Mucosa of rectum (tissue), 2 donors: ENCODE measurements at regions not wholly inside any gene's neighbourhood (a gene's known extent, or its start where the extent isn't known, plus 50 kb on each side); places are given as distances from the start of the nearest gene placed in this dataset.

Experiments used
- H3K27ac ChIP-seq, 2 donors: one replicate each; pipeline ENCODE4 v1.7.0; 2013; ENCODE audit warnings: inconsistent platforms in 2 of 2, low read depth in 2 of 2, low read length in 2 of 2
- H3K27me3 ChIP-seq, 2 donors: one replicate each; pipeline ENCODE4 v1.7.0; 2013; ENCODE audit warnings: low read length in 2 of 2; ENCODE audit not compliant: control insufficient read depth in 2 of 2, insufficient read depth in 2 of 2
- H3K36me3 ChIP-seq, 2 donors: one replicate each; pipeline ENCODE4 v1.7.0; 2013; ENCODE audit warnings: low read length in 2 of 2; ENCODE audit not compliant: control insufficient read depth in 2 of 2, insufficient read depth in 2 of 2
- H3K4me1 ChIP-seq, 2 donors: one replicate each; pipeline ENCODE4 v1.7.0; 2013; ENCODE audit warnings: low read length in 2 of 2, mild to moderate bottlenecking in 1 of 2; ENCODE audit not compliant: control insufficient read depth in 2 of 2, insufficient read depth in 2 of 2
- H3K4me3 ChIP-seq, 2 donors: one replicate each; pipeline ENCODE4 v1.7.0; 2013; ENCODE audit warnings: low read length in 2 of 2
- H3K9ac ChIP-seq, 2 donors: one replicate each; pipeline ENCODE4 v1.7.0; 2013; ENCODE audit warnings: low read length in 2 of 2, low read depth in 1 of 2, mild to moderate bottlenecking in 1 of 2
- H3K9me3 ChIP-seq, 2 donors: one replicate each; pipeline ENCODE4 v1.7.0; 2013; ENCODE audit warnings: low read length in 2 of 2; ENCODE audit not compliant: control insufficient read depth in 2 of 2
- donor health status: healthy.
- donor health status: Normal muscosa, but diverticular disease.

- no peaks in the 10 kb centered on the region for H3K27me3 ChIP-seq
- H3K36me3 ChIP-seq, result no peaks in the 10 kb centered on the region
- no peaks in the 10 kb centered on the region for H3K9me3 ChIP-seq
- H3K27ac ChIP-seq, result no peak overlapping the region
- H3K4me3 ChIP-seq, result no peak overlapping the region
- H3K9ac ChIP-seq, result no peak overlapping the region
- H3K4me1 ChIP-seq, result no peaks in the 10 kb centered on the region
These were observed 813.8 kb downstream of the UQCRFS1 start for GRCh38 chr19:28399187-28399586.

DNA sequence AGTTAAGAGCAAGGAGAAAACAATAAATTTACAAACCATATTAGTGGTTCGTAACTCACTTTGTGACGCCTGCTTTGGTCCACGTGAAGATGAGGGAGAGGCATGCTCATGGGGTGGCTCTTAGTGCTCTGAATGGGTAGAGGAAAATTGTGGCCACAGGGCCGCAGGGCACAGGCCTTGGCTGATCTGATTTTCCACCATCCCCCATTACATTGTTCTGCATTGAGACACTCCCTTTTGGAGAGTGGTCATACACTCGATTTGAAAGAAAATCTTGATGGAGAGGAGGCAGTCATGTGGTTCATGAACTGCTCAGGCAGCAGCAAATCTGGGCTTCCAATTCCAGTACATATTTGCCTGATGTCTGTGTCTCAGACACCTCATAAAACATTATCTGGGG lies 815.2 kb downstream of the UQCRFS1 start:
- H3K4me1 ChIP-seq, result no peaks in the 10 kb centered on the region
- no peak overlapping the region for H3K4me3 ChIP-seq
- H3K9me3 ChIP-seq, result no peaks in the 10 kb centered on the region
- H3K36me3 ChIP-seq, result no peaks in the 10 kb centered on the region
- no peaks in the 10 kb centered on the region for H3K27me3 ChIP-seq
- no peak overlapping the region for H3K9ac ChIP-seq
- H3K27ac ChIP-seq, result no peak overlapping the region

- no peak overlapping the region for H3K4me3 ChIP-seq
- no peaks in the 10 kb centered on the region for H3K27me3 ChIP-seq
- H3K9me3 ChIP-seq, result no peaks in the 10 kb centered on the region
- no peaks in the 10 kb centered on the region for H3K4me1 ChIP-seq
- no peak overlapping the region for H3K27ac ChIP-seq
- no peaks in the 10 kb centered on the region for H3K36me3 ChIP-seq
- no peak overlapping the region for H3K9ac ChIP-seq
These were observed 815.6 kb downstream of the UQCRFS1 start for GRCh38 chr19:28397306-28397705.

DNA sequence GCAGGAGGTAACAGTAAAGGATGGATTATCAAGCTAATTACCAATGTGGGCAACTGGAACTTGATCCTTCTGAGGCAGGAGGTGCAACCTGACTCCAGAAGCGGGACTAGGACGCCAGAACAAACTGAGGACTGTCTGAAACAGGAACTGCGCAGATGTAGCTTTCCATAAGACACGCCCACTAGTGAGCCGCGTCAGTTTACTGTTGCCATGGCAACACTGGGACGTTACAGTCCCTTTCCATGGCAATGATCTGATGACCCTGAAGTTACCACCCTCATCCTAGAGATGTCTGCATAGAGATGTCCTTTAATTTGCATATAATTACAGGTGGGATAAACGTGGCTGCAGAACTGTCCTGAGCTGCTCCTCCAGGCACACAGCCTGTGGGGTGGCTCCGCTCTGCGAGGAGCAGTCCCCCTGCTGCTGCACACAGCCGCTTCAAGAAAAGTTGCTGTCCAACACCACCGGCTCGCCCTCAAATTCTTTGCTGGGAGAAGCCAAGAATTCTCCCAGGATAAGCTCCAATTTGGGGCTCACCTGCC lies 816.6 kb downstream of the UQCRFS1 start:
- no peak overlapping the region for H3K9ac ChIP-seq
- H3K36me3 ChIP-seq, result no peaks in the 10 kb centered on the region
- no peaks in the 10 kb centered on the region for H3K27me3 ChIP-seq
- no peaks in the 10 kb centered on the region for H3K9me3 ChIP-seq
- H3K4me1 ChIP-seq, result no peaks in the 10 kb centered on the region
- H3K27ac ChIP-seq, result no peak overlapping the region
- H3K4me3 ChIP-seq, result no peak overlapping the region

GRCh38 chr19:28394725-28395124 lies 818.2 kb downstream of the UQCRFS1 start:
- no peak overlapping the region for H3K4me3 ChIP-seq
- H3K36me3 ChIP-seq, result no peaks in the 10 kb centered on the region
- H3K9me3 ChIP-seq, result no peaks in the 10 kb centered on the region
- no peaks in the 10 kb centered on the region for H3K4me1 ChIP-seq
- H3K9ac ChIP-seq, result no peak overlapping the region
- H3K27me3 ChIP-seq, result no peaks in the 10 kb centered on the region
- H3K27ac ChIP-seq, result no peak overlapping the region

- Histone ChIP-seq H3K4me1 (no peaks in the 10 kb centered on the region), H3K9me3 (no peaks in the 10 kb centered on the region), H3K9ac (no peak overlapping the region), H3K27ac (no peak overlapping the region), H3K4me3 (no peak overlapping the region), H3K36me3 (no peaks in the 10 kb centered on the region), H3K27me3 (no peaks in the 10 kb centered on the region)
These were observed 819.2 kb downstream of the UQCRFS1 start for GRCh38 chr19:28393574-28394336.

DNA sequence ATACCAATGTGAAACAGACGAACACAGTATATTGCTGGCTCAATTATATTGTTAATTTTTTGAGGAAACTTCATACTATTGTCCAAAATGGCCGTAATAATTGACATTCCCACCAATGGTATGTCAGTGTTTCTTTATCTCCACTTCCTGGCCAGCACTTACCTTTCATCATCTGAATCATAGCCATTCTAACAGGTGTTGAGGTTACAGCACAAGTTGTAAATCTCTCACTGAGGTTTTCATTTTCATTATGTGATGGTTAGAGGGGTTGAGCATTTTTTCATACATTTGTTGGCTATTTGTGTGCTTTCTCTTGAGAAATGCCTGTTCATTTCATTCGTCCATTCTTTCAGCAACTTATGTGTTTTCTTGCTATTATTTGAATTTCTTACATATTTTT lies 824.0 kb downstream of the UQCRFS1 start:
- Histone ChIP-seq H3K9ac (no peak overlapping the region), H3K4me1 (no peaks in the 10 kb centered on the region), H3K4me3 (no peak overlapping the region), H3K27me3 (no peaks in the 10 kb centered on the region), H3K9me3 (no peaks in the 10 kb centered on the region), H3K36me3 (no peaks in the 10 kb centered on the region), H3K27ac (no peak overlapping the region)

GRCh38 chr19:28387507-28387906 lies 825.4 kb downstream of the UQCRFS1 start:
- Histone ChIP-seq H3K9me3 (no peaks in the 10 kb centered on the region), H3K4me1 (no peaks in the 10 kb centered on the region), H3K27ac (no peak overlapping the region), H3K9ac (no peak overlapping the region), H3K4me3 (no peak overlapping the region), H3K36me3 (no peaks in the 10 kb centered on the region), H3K27me3 (no peaks in the 10 kb centered on the region)

- Histone ChIP-seq H3K4me3 (no peak overlapping the region), H3K36me3 (no peaks in the 10 kb centered on the region), H3K4me1 (no peaks in the 10 kb centered on the region), H3K27ac (no peak overlapping the region), H3K27me3 (no peaks in the 10 kb centered on the region), H3K9ac (no peak overlapping the region), H3K9me3 (no peaks in the 10 kb centered on the region)
These were observed 826.5 kb downstream of the UQCRFS1 start for GRCh38 chr19:28386470-28386869.

DNA sequence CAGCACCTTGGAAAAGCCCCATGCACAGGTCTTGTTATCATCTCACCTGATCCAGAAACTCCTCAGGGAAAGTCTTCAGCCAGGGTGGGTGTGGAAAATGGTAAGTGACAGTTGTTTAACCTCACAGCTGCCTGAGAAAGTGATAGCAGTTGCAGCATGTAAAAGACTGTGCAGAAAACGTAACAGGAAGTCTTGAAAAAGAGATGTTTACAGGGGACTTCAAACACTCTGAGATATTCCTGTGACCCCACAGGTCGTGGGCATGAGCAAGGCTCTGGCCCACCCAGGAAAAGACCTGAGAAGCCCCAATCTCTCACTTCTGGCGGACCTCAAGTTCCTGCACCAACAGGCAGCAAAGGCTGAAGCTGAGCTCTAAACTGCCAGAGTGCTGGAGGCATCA lies 826.9 kb downstream of the UQCRFS1 start:
- Histone ChIP-seq H3K4me3 (no peak overlapping the region), H3K27me3 (no peaks in the 10 kb centered on the region), H3K27ac (no peak overlapping the region), H3K9ac (no peak overlapping the region), H3K4me1 (no peaks in the 10 kb centered on the region), H3K9me3 (no peaks in the 10 kb centered on the region), H3K36me3 (no peaks in the 10 kb centered on the region)
